OCI-LY1 (cell line): ENCODE measurements at regions not wholly inside any gene's neighbourhood (a gene's known extent, or its start where the extent isn't known, plus 50 kb on each side); places are given as distances from the start of the nearest gene placed in this dataset.
A peak's percentile ranks its signal among the peaks of the same experiment; 100 is the strongest.

Source experiments
- H2AFZ ChIP-seq: fragments of 200-600 bp; sonication (generic), shearing (Covaris generic); 2 replicates; pipeline ENCODE4 v1.6.0; 2014; ENCODE audit warnings: antibody characterized with exemption, mild to moderate bottlenecking, low read length
- H3F3A ChIP-seq: fragments of 200-600 bp; sonication (generic), shearing (Covaris generic); 2 replicates; pipeline ENCODE4 v1.6.0; 2014; ENCODE audit warnings: mild to moderate bottlenecking, antibody characterized with exemption, low read length, moderate library complexity; ENCODE audit not compliant: insufficient read depth
- H3K27ac ChIP-seq: fragments of 200-600 bp; sonication (generic); 2 replicates; pipeline ENCODE4 v1.5.1; 2014; ENCODE audit warnings: low read length, mixed run types, mild to moderate bottlenecking, low read depth; ENCODE audit not compliant: poor library complexity, severe bottlenecking
- H3K27me3 ChIP-seq: fragments of 200-600 bp; sonication (generic); 2 replicates; pipeline ENCODE4 v1.6.0; 2014; ENCODE audit warnings: antibody characterized with exemption, mild to moderate bottlenecking, low read length, moderate library complexity; ENCODE audit not compliant: insufficient read depth
- H3K36me3 ChIP-seq: fragments of 200-600 bp; sonication (generic); 2 replicates; pipeline ENCODE4 v1.6.1; 2014; ENCODE audit warnings: mild to moderate bottlenecking, antibody characterized with exemption, low read length, moderate library complexity, mixed read lengths; ENCODE audit not compliant: insufficient read depth
- H3K4me1 ChIP-seq: fragments of 200-600 bp; sonication (generic); 2 replicates; pipeline ENCODE4 v1.5.1; 2014; ENCODE audit warnings: mild to moderate bottlenecking, low read length, moderate library complexity; ENCODE audit not compliant: insufficient read depth, severe bottlenecking
- H3K4me2 ChIP-seq: fragments of 200-600 bp; sonication (generic), shearing (Covaris generic); 2 replicates; pipeline ENCODE4 v1.6.1; 2014; ENCODE audit warnings: low read length
- H3K4me3 ChIP-seq: fragments of 200-600 bp; sonication (generic); 2 replicates; pipeline ENCODE4 v1.5.1; 2014; ENCODE audit warnings: low read length, low read depth, mild to moderate bottlenecking, mixed read lengths; ENCODE audit not compliant: poor library complexity, severe bottlenecking
- H3K79me2 ChIP-seq: fragments of 200-600 bp; shearing (Covaris generic); 2 replicates; pipeline ENCODE4 v1.6.1; 2016; ENCODE audit warnings: mixed run types, low read length, mixed read lengths; ENCODE audit not compliant: insufficient read depth
- H3K9ac ChIP-seq: fragments of 200-600 bp; sonication (generic), shearing (Covaris generic); 2 replicates; pipeline ENCODE4 v1.6.1; 2014; ENCODE audit warnings: mild to moderate bottlenecking, low read length, mixed read lengths
- H3K9me2 ChIP-seq: fragments of 200-600 bp; sonication (generic), shearing (Covaris generic); 2 replicates; pipeline ENCODE4 v1.6.1; 2014; ENCODE audit warnings: low read depth, mild to moderate bottlenecking, low read length, mixed read lengths
- H3K9me3 ChIP-seq: fragments of 200-600 bp; shearing (Covaris generic); 2 replicates; pipeline ENCODE4 v1.6.1; 2014; ENCODE audit warnings: low read length, mixed read lengths
- H4K20me1 ChIP-seq: fragments of 200-600 bp; sonication (generic), shearing (Covaris generic); 2 replicates; pipeline ENCODE4 v1.6.0; 2016; ENCODE audit warnings: mild to moderate bottlenecking, low read length; ENCODE audit not compliant: insufficient read depth
- EZH2 ChIP-seq: fragments of 200-600 bp; sonication (generic), shearing (Covaris generic); IDR thresholded peaks from 2 replicates; pipeline ENCODE4 v1.8.0; 2017; ENCODE audit warnings: borderline replicate concordance, mixed run types, mild to moderate bottlenecking, antibody characterized with exemption, low read length, moderate library complexity, mixed read lengths
- TF ChIP-seq, protein P1 (sequence below): fragments of 200-600 bp; sonication (generic), shearing (Covaris generic); IDR thresholded peaks from 2 replicates; pipeline ENCODE4 v1.5.1; 2017; ENCODE audit warnings: mild to moderate bottlenecking, antibody characterized with exemption, low read length, moderate library complexity, mixed read lengths

GRCh38 chr18:71001597-71001996 is 712.8 kb downstream of the SOCS6 start:
- Histone ChIP-seq H3K4me3 (no peak overlapping the region), H3K9me3 (no peaks in the 10 kb centered on the region), H3F3A (no peaks in the 10 kb centered on the region), H3K36me3 (no peaks in the 10 kb centered on the region), H3K27ac (no peak overlapping the region), H3K9me2 (no peaks in the 10 kb centered on the region), H2AFZ (no peak overlapping the region), H3K9ac (no peak overlapping the region), H3K79me2 (no peaks in the 10 kb centered on the region), H4K20me1 (no peaks in the 10 kb centered on the region), H3K4me2 (no peak overlapping the region), H3K27me3 (no peaks in the 10 kb centered on the region), H3K4me1 (no peaks in the 10 kb centered on the region)
- no peak for TF ChIP-seq EZH2
- TF ChIP-seq, protein P1, sequence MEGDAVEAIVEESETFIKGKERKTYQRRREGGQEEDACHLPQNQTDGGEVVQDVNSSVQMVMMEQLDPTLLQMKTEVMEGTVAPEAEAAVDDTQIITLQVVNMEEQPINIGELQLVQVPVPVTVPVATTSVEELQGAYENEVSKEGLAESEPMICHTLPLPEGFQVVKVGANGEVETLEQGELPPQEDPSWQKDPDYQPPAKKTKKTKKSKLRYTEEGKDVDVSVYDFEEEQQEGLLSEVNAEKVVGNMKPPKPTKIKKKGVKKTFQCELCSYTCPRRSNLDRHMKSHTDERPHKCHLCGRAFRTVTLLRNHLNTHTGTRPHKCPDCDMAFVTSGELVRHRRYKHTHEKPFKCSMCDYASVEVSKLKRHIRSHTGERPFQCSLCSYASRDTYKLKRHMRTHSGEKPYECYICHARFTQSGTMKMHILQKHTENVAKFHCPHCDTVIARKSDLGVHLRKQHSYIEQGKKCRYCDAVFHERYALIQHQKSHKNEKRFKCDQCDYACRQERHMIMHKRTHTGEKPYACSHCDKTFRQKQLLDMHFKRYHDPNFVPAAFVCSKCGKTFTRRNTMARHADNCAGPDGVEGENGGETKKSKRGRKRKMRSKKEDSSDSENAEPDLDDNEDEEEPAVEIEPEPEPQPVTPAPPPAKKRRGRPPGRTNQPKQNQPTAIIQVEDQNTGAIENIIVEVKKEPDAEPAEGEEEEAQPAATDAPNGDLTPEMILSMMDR, result no peak

GRCh38 chr18:70998490-70998889 is 709.6 kb downstream of the SOCS6 start:
- no peak overlapping the region for H3K4me3 ChIP-seq
- H3K4me2 ChIP-seq, result no peak overlapping the region
- no peaks in the 10 kb centered on the region for H4K20me1 ChIP-seq
- H3K9me3 ChIP-seq, result no peaks in the 10 kb centered on the region
- no peak overlapping the region for H3K9ac ChIP-seq
- no peak overlapping the region for H2AFZ ChIP-seq
- no peaks in the 10 kb centered on the region for H3K9me2 ChIP-seq
- no peaks in the 10 kb centered on the region for H3F3A ChIP-seq
- no peak for TF ChIP-seq EZH2
- TF ChIP-seq, protein P1, result peak; percentile 34; the same call in 1 of the 2 replicates
- no peak overlapping the region for H3K27ac ChIP-seq
- no peaks in the 10 kb centered on the region for H3K79me2 ChIP-seq
- H3K27me3 ChIP-seq, result no peaks in the 10 kb centered on the region
- no peaks in the 10 kb centered on the region for H3K4me1 ChIP-seq
- no peaks in the 10 kb centered on the region for H3K36me3 ChIP-seq

- H2AFZ ChIP-seq, result no peak overlapping the region
- H3K79me2 ChIP-seq, result no peaks in the 10 kb centered on the region
- H3K9me2 ChIP-seq, result no peaks in the 10 kb centered on the region
- no peak overlapping the region for H3K9ac ChIP-seq
- no peaks in the 10 kb centered on the region for H3F3A ChIP-seq
- no peaks in the 10 kb centered on the region for H3K9me3 ChIP-seq
- TF ChIP-seq, protein P1, result no peak
- no peak for TF ChIP-seq EZH2
- H4K20me1 ChIP-seq, result no peaks in the 10 kb centered on the region
- H3K27ac ChIP-seq, result no peak overlapping the region
- H3K4me1 ChIP-seq, result no peaks in the 10 kb centered on the region
- H3K4me3 ChIP-seq, result no peak overlapping the region
- H3K36me3 ChIP-seq, result no peaks in the 10 kb centered on the region
- H3K4me2 ChIP-seq, result no peak overlapping the region
- H3K27me3 ChIP-seq, result no peaks in the 10 kb centered on the region
These were observed 705.3 kb downstream of the SOCS6 start for GRCh38 chr18:70994116-70994515.
